Prostate gland (tissue), 2 donors: ENCODE measurements at regions not wholly inside any gene's neighbourhood (a gene's known extent, or its start where the extent isn't known, plus 50 kb on each side); places are given as distances from the start of the nearest gene placed in this dataset.

Experiments
- DNase-seq: peaks from one replicate; pipeline ENCODE4 v3.0.0-alpha.2; 2019; ENCODE audit warnings: low spot score
- H3K27ac ChIP-seq, 2 donors: fragments of 200-600 bp; sonication (generic); 2 replicates each; pipeline ENCODE4 v1.5.1; 2017 to 2019
- H3K27me3 ChIP-seq: fragments of 200-600 bp; sonication (generic); replicated peaks from 2 replicates; pipeline ENCODE4 v1.5.1; 2019; ENCODE audit not compliant: insufficient read depth
- H3K36me3 ChIP-seq, 2 donors: fragments of 200-600 bp; sonication (generic); 1 replicate in 1 of 2; 2 replicates in 1 of 2; pipeline versions ENCODE4 v1.5.1 to v1.8.1; 2017 to 2019
- H3K4me1 ChIP-seq: fragments of 200-600 bp; sonication (generic); replicated peaks from 2 replicates; pipeline ENCODE4 v1.5.1; 2019
- H3K4me3 ChIP-seq, 2 donors: fragments of 200-600 bp; sonication (generic); 2 replicates each; pipeline ENCODE4 v1.5.1; 2017 to 2019
- H3K9me3 ChIP-seq: fragments of 200-600 bp; sonication (generic); 2 replicates; pipeline ENCODE4 v1.5.1; 2017
- CTCF ChIP-seq, 4 experiments: fragments of 200-600 bp in 2 of 4; fragments of 450-650 bp in 2 of 4; sonication (generic) in 2 of 4; IDR thresholded peaks; 1 replicate in 3 of 4; 2 replicates in 1 of 4; pipeline ENCODE4 v1.5.1; 2016 to 2019; ENCODE audit warnings: antibody characterized with exemption in 4 of 4, mild to moderate bottlenecking in 2 of 4, moderate library complexity in 2 of 4
- POLR2A ChIP-seq: fragments of 450-650 bp; IDR thresholded peaks from one replicate; pipeline ENCODE4 v1.6.1; 2016; ENCODE audit warnings: antibody characterized with exemption, mild to moderate bottlenecking
- POLR2AphosphoS5 ChIP-seq: sonication (generic); formaldehyde crosslinking; IDR thresholded peaks from one replicate; pipeline ENCODE4 v1.6.1; 2017; ENCODE audit warnings: antibody characterized with exemption
- WGBS: methylation state at CpG from one replicate; pipeline ENCODE4 v1.1.5; 2018; 5-methylcytosine and 5-hydroxymethylcytosine counted together
- intact Hi-C: fragments of 100-400 bp; cut with DNase I; formaldehyde crosslinking; loops from one replicate; pipeline ENCODE4 v1.14.2; 2022

GRCh38 chr4:136812100-136812880 lies 720.0 kb downstream of the PCDH18 start:
- Histone ChIP-seq H3K4me3 (no peak overlapping the region), H3K9me3 (no peaks in the 10 kb centered on the region), H3K4me1 (no peaks in the 10 kb centered on the region), H3K36me3 (no peaks in the 10 kb centered on the region), H3K27me3 (no peaks in the 10 kb centered on the region), H3K27ac (no peak overlapping the region)
- no peak for TF ChIP-seq POLR2AphosphoS5
- no peak for TF ChIP-seq POLR2A
- no peak for TF ChIP-seq CTCF (IDR thresholded peaks at IDR 0.05)
- intact Hi-C loops: no loop called here
- DNase-seq: no peak
- 98% methylated on average over 32 of the region's 42 CpGs for WGBS

GRCh38 chr4:136811496-136812077 lies 720.7 kb downstream of the PCDH18 start:
- Histone ChIP-seq H3K9me3 (no peaks in the 10 kb centered on the region), H3K4me1 (no peaks in the 10 kb centered on the region), H3K27ac (no peak overlapping the region), H3K27me3 (no peaks in the 10 kb centered on the region), H3K4me3 (no peak overlapping the region), H3K36me3 (no peaks in the 10 kb centered on the region)
- no peak for TF ChIP-seq CTCF (IDR thresholded peaks at IDR 0.05)
- TF ChIP-seq POLR2AphosphoS5: no peak
- TF ChIP-seq POLR2A: no peak
- WGBS: 98% methylated on average over 14 of the region's 14 CpGs
- intact Hi-C loops: no loop called here
- no peak for DNase-seq

GRCh38 chr4:136810626-136811025 lies 721.7 kb downstream of the PCDH18 start:
- 95% methylated on average over 6 of the region's 6 CpGs for WGBS
- H3K27ac ChIP-seq: no peak overlapping the region
- H3K4me1 ChIP-seq: no peaks in the 10 kb centered on the region
- H3K27me3 ChIP-seq: no peaks in the 10 kb centered on the region
- H3K4me3 ChIP-seq: no peak overlapping the region
- DNase-seq: no peak
- intact Hi-C loops: no loop called here
- no peaks in the 10 kb centered on the region for H3K36me3 ChIP-seq
- TF ChIP-seq POLR2A (no peak), CTCF (IDR thresholded peaks at IDR 0.05) (no peak), POLR2AphosphoS5 (no peak)
- no peaks in the 10 kb centered on the region for H3K9me3 ChIP-seq

GRCh38 chr4:136806844-136807243 lies 725.5 kb downstream of the PCDH18 start:
- Histone ChIP-seq H3K9me3 (no peaks in the 10 kb centered on the region), H3K36me3 (no peaks in the 10 kb centered on the region), H3K27ac (no peak overlapping the region), H3K4me3 (no peak overlapping the region), H3K27me3 (no peaks in the 10 kb centered on the region), H3K4me1 (no peaks in the 10 kb centered on the region)
- WGBS: 91% methylated on average over 1 of the region's 1 CpG
- TF ChIP-seq POLR2A (no peak), POLR2AphosphoS5 (no peak)
- intact Hi-C loops: no loop called here
- no peak for DNase-seq

- TF ChIP-seq POLR2A (no peak), POLR2AphosphoS5 (no peak), CTCF (IDR thresholded peaks at IDR 0.05) (no peak)
- H3K27me3 ChIP-seq: no peaks in the 10 kb centered on the region
- intact Hi-C loops: no loop called here
- H3K9me3 ChIP-seq: no peaks in the 10 kb centered on the region
- no peaks in the 10 kb centered on the region for H3K4me1 ChIP-seq
- DNase-seq: no peak
- no peak overlapping the region for H3K27ac ChIP-seq
- WGBS: 85% methylated on average over 2 of the region's 2 CpGs
- H3K4me3 ChIP-seq: no peak overlapping the region
- H3K36me3 ChIP-seq: no peaks in the 10 kb centered on the region
Observed at GRCh38 chr4:136805617-136806016, 726.7 kb downstream of the PCDH18 start.
